Mucosa of descending colon (tissue), 3 donors: ENCODE measurements at regions not wholly inside any gene's neighbourhood (a gene's known extent, or its start where the extent isn't known, plus 50 kb on each side); places are given as distances from the start of the nearest gene placed in this dataset.

ENCODE experiments used
- ATAC-seq: fragments of 200-7000 bp; cut with Tn5 transposase; one replicate; pipeline ENCODE4 v1.9.1; 2020; ENCODE audit warnings: mild to moderate bottlenecking, moderate library complexity
- DNase-seq, 3 donors: peaks; one replicate each; pipeline ENCODE4 v3.0.0-alpha.2; 2020
- H3K36me3 ChIP-seq: fragments of 200-600 bp; one replicate; pipeline ENCODE4 v1.8.0; 2021; ENCODE audit warnings: low read depth, mild to moderate bottlenecking
- H3K4me1 ChIP-seq: fragments of 200-600 bp; one replicate; pipeline ENCODE4 v1.8.0; 2021; ENCODE audit warnings: low read depth, mild to moderate bottlenecking
- H3K4me3 ChIP-seq: fragments of 200-600 bp; one replicate; pipeline ENCODE4 v1.8.0; 2021; ENCODE audit warnings: mild to moderate bottlenecking
- H3K9me3 ChIP-seq: fragments of 200-600 bp; one replicate; pipeline ENCODE4 v1.8.0; 2021; ENCODE audit warnings: mild to moderate bottlenecking
- intact Hi-C, 2 donors: fragments of 100-400 bp; cut with DNase I in 1 of 2; cut with micrococcal nuclease in 1 of 2; formaldehyde crosslinking; loops; one replicate each; pipeline versions ENCODE4 v1.11.0 to v1.11.1; 2022; cut with DNase I, micrococcal nuclease
- TF ChIP-seq, protein P1 (sequence below): fragments of 200-600 bp; IDR thresholded peaks from one replicate; pipeline ENCODE4 v1.8.0; 2022; ENCODE audit warnings: antibody characterized with exemption, mild to moderate bottlenecking
- donor health status: DM: no; HTN: no; CAD: no; lungs with moderate emphysema.
- donor health status: DM: no; HTN: no; CAD: no.
- donor health status: DM: no; HTN: yes; CAD: no.

DNA sequence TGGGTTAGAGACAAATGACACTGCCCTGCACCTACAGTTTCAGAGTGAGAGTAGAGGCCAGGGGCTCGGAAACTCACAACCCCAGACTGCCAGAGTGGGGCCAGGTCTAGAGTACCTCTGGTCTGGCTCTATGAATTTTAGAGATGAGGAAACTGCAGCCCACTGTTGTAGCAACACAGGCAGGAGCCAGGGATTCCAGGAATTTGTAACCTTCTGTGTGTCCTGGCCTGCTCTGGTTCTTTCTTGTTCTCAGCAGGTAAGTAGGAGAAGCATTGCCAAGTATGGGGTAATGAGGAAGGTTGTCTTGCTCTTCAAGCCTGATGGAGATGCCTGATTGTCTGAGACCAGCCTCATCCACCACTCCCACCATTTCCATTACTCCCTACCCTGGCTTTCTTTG is 221.8 kb downstream of the UACA start:
- Histone ChIP-seq H3K4me1 (no peaks in the 10 kb centered on the region), H3K9me3 (no peaks in the 10 kb centered on the region), H3K4me3 (no peak overlapping the region), H3K36me3 (no peaks in the 10 kb centered on the region)
- no peak for ATAC-seq
- intact Hi-C loops: no loop called here
- TF ChIP-seq, protein P1, sequence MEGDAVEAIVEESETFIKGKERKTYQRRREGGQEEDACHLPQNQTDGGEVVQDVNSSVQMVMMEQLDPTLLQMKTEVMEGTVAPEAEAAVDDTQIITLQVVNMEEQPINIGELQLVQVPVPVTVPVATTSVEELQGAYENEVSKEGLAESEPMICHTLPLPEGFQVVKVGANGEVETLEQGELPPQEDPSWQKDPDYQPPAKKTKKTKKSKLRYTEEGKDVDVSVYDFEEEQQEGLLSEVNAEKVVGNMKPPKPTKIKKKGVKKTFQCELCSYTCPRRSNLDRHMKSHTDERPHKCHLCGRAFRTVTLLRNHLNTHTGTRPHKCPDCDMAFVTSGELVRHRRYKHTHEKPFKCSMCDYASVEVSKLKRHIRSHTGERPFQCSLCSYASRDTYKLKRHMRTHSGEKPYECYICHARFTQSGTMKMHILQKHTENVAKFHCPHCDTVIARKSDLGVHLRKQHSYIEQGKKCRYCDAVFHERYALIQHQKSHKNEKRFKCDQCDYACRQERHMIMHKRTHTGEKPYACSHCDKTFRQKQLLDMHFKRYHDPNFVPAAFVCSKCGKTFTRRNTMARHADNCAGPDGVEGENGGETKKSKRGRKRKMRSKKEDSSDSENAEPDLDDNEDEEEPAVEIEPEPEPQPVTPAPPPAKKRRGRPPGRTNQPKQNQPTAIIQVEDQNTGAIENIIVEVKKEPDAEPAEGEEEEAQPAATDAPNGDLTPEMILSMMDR: no peak
- no peak for DNase-seq

DNA sequence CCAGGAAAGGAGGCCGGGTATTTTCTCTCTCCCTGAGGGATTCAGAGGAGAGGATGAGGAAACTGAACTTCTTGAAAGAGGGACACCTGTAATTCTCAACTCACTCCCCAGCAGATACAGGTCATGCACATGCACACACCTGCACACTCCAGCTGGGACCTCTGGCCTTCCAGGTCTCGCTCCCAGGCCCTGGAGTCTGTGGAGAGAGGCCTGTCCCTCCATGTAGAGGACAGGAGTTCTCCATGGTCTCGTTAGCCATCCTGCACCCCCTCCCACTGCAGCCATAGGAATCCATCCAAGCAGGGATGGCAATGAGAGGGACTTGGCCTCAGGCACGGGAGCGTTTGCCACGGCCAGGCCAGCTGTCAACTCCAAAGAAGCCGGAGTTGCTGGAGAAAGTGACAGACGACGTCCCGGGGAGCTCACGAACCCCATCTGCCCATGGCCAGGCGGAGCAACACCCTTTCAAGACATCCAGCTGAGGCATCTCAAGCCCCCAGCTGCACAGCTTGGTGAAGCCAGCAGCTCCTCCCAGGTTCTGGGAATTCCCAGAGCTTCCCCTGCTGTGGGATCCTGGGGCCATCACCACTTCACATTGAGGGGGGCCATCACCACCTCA is 223.3 kb downstream of the UACA start:
- intact Hi-C loops: no loop called here

DNA sequence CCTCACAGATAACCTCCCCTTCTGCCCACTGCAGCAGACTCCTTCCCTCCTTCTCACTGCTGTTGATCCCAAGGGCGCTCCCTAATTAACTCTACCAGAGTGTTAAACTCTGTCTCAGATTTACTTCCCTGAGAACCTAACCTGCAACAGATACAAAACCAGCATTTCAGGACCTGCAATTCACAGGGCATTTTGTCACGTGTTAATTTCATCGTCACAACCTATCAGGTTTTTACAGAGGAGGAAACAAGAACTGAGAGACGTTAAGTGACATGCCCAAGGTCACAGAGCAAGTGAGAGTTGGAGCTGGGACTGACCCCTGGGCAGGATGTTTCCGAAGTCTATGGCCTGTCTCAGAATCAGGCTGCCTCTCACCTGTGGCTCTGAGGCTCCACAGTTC is 223.9 kb downstream of the UACA start:
- ATAC-seq (peak; percentile 14), DNase-seq (no peak)
- TF ChIP-seq, protein P1: no peak
- Histone ChIP-seq H3K4me1 (no peaks in the 10 kb centered on the region), H3K36me3 (no peaks in the 10 kb centered on the region), H3K9me3 (no peaks in the 10 kb centered on the region), H3K4me3 (no peak overlapping the region)
- intact Hi-C loops: no loop called here

More for the DNA sequence above, 223.3 kb downstream of the UACA start:
- DNase-seq (no peak), ATAC-seq (no peak)
- TF ChIP-seq, protein P1: no peak
- no peaks in the 10 kb centered on the region for H3K9me3 ChIP-seq
- no peaks in the 10 kb centered on the region for H3K36me3 ChIP-seq
- H3K4me3 ChIP-seq: no peak overlapping the region
- H3K4me1 ChIP-seq: no peaks in the 10 kb centered on the region

GRCh38 chr15:70538278-70538677 is 225.1 kb downstream of the UACA start:
- TF ChIP-seq, protein P1: no peak
- no peaks in the 10 kb centered on the region for H3K9me3 ChIP-seq
- intact Hi-C loops: no loop called here
- no peaks in the 10 kb centered on the region for H3K36me3 ChIP-seq
- DNase-seq: no peak
- ATAC-seq: no peak
- H3K4me1 ChIP-seq: no peaks in the 10 kb centered on the region
- H3K4me3 ChIP-seq: no peak overlapping the region

DNA sequence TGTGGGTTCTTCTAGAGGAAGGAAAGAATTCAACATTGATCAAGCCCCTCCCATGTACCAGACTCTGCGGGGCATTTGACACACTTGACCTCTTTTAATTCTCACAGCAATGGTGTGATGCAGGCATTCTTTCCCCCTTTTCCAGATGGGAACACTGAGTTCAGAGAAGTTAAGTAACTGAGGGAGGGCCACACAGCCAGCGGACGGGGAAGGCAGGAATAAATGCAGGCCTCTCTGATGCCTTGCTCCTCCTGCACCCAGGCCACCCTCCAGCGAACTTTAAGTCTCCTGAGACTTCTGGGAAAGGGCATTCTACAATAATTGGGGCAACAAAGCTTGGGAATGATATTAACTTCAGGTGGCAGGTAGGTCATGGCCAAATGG is 227.4 kb downstream of the UACA start:
- Histone ChIP-seq H3K4me1 (no peaks in the 10 kb centered on the region), H3K9me3 (no peaks in the 10 kb centered on the region), H3K36me3 (no peaks in the 10 kb centered on the region), H3K4me3 (no peak overlapping the region)
- TF ChIP-seq, protein P1: no peak
- DNase-seq (no peak), ATAC-seq (no peak)
- intact Hi-C loops: no loop called here
